Activated gamma-delta T cell treated with Interleukin-2 at 50 U/mL for 16 hours (primary cell): ENCODE measurements at regions not wholly inside any gene's neighbourhood (a gene's known extent, or its start where the extent isn't known, plus 50 kb on each side); places are given as distances from the start of the nearest gene placed in this dataset.
"Not testable (repeated sequence)": the region's sequence is repeated elsewhere in the genome, so short reads cannot be mapped to it uniquely, and the experiment has no call there.

ENCODE experiments used
- DNase-seq: peaks from one replicate; pipeline ENCODE4 v3.0.0-alpha.2; 2020

DNA sequence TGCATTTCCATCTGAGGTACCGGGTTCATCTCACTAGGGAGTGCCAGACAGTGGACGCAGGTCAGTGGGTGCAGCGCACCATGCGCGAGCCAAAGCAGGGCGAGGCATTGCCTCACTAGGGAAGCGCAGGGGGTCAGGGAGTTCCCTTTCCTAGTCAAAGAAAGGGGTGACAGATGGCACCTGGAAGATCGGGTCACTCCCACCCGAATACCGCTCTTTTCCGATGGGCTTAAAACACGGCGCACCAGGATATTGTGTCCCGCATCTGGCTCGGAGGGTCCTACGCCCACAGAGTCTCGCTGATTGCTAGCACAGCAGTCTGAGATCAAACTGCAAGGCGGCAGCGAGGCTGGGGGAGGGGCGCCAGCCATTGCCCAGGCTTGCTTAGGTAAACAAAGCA lies 1157.1 kb downstream of the NAALADL2 start:
- DNase-seq, result not testable (repeated sequence)

GRCh38 chr3:176015228-176015627 lies 1156.1 kb downstream of the NAALADL2 start:
- DNase-seq, result not testable (repeated sequence)

DNA sequence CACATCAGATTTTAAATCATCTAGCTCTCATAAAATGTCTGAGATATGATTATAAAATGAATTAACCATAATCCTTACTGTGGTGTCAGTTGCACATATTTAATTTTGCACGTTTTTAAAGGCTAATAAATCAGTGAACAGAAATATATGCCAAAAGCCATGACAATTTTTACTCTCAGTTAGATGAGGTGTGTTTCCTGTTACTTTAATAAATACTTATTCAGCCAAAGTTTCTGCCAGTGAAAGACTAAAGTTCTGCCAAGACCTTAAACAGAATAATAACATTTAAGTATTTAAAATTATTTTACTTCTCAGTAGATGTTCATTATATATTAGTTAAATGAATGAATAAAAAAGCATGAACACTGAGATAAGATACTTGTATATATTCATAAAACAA lies 1150.1 kb downstream of the NAALADL2 start:
- DNase-seq, result no peak

DNA sequence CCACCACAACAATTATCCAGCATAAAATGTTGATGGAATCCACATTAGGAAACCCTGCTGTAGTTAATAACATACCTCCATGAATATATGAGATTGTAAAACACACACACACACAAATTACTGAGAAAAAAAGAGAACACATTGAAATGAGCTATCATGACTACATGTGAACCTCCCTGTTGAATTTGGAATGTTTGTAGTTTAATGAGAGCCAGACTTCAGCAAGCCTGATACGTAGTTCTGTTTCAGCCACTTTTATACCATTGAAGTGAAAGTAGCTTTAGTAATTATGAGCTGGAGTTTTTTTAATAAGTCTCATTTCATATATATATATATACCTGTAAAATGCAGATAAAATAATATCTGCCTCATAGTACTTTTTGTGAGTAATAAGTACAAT lies 1146.4 kb downstream of the NAALADL2 start:
- no peak for DNase-seq

DNA sequence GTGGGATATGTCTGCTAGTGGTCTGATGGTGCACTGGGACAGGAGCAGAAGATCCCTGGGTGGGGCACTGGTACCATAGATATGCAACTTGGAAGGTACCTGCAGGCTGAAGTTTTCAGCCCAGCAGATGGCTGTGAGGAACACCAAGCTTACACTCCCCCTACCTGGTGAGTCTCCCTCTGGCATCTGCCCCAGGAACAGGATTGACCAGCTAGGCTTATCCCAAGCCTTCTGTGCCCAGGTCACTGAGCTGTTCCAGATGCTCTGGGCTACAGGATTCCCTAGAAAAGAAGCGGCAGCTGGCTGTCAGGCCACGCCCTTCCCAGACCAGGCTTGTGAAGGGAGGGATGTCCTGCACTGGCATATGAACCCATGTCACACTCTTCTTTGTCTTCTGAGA lies 1130.0 kb downstream of the NAALADL2 start:
- no peak for DNase-seq

GRCh38 chr3:175988401-175988800 lies 1129.3 kb downstream of the NAALADL2 start:
- no peak for DNase-seq

DNA sequence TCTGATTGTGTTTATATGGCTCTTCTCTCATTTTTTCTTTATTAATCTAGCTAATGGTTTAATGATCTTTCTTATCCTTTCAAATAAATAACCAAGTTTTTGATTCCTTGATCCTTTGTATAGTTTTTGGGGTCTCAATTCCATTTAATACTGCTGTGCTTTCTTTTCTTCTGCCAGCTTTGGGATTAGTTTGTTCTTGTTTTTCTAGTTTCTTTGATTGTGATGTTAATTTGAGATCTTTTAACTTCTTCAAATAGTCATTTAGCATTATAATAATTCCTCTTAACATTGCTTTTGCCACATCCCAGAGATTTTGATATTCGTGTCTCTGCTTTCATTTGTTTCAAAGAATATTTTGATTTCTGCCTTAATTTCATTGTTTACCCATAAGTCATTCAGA lies 1126.6 kb downstream of the NAALADL2 start:
- no peak for DNase-seq

DNA sequence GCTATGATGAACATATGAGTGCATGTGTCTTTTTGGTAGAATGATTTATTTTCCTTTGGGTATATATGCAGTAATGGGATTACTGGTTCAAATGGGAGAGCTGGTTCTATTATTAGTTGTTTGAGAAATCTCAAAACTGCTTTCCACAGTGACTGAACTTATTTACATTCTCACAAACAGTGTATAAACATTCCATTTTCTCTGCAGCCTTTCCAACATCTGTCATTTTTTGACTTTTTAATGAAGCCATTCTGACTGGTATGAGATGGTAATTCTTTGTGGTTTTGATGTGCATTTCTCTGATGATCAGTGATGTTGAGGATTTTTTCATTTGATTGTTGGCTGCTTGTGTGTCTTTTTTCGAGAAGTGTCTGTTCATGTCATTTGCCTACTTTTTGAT lies 1124.2 kb downstream of the NAALADL2 start:
- DNase-seq, result no peak

DNA sequence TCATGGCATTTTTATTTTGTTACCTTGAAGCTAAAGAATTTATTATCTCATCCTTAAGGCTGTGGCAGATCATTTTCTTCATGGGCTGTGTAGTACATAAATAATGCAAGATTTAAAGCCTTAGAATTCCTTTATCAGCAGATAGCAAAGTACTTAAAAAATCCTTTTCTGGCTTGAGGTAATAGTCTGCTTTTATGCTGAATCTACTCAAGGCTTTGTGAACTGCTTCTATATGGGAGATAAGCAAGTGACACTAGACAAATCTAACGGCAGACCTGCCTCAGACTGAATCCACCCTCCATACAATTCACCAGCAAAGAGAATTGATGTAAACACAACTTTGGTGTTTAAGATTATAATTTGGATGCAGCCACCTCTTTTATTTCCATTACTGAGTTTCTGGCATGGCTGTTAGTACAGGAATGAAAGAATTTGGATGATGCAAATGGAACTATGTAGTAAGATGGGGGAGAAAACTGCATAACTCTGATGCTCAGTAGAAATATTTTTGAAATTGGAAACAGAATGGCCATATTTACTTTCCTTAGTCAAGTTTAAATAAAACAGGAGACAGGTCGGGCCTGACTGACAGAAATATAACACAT lies 1121.5 kb downstream of the NAALADL2 start:
- no peak for DNase-seq

- no peak for DNase-seq
Observed at GRCh38 chr3:175977968-175978752, 1119.0 kb downstream of the NAALADL2 start.

DNA sequence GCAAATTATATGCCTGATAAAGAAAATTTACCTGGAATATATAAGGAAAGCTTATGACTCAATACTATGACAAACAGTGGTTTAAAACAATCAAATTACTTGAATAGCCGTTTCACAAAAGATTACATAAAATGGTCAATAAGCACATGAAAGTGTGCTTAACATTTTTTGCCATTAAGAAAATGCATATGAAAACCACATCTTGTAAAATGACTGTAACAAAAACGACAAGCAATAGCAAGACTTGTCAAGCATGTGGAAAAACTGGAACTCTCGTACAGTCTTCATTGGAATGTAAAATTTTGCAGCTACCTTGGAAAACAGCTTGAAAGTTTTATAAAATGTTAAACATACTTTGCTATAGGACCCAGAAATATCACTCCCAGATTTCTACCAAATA lies 1110.3 kb downstream of the NAALADL2 start:
- no peak for DNase-seq

DNA sequence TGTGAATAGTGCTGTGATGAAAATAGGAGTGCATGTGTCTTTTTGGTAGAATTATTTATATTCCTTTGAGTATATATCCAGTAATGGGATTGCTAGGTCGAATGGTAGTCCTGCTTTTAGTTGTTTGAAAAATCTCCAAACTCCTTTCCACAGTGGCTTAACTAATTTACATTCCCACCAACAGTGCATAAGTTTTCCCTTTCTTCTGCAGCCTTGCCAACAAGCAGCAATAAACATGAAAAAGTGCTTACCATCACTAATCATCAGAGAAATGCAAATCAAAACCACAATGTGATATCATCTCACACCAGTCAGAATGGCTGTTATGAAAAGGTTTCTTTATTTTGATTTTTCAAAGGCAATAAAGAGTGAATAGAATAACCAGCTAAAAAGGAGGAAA lies 1105.9 kb downstream of the NAALADL2 start:
- no peak for DNase-seq

DNA sequence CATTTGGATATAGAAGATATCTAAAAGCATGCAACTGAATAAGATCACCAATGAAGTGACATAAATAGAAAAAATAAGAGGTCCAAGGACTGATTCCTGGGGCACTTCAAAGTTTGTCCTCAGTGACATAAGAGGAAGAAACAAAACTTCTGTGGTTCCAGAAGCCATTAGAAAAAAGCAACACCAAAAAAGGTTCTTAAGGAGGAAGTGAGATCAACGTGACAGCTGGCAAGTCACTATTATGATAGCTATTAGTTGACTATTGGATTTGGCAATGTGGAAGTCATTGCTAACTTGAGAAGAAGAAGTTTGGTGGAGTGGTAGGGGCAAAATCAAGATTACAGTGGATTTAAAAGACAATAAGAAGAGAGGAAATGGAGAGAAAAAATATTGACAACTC lies 1098.3 kb downstream of the NAALADL2 start:
- no peak for DNase-seq

GRCh38 chr3:175956964-175957363 lies 1097.8 kb downstream of the NAALADL2 start:
- DNase-seq, result no peak

DNA sequence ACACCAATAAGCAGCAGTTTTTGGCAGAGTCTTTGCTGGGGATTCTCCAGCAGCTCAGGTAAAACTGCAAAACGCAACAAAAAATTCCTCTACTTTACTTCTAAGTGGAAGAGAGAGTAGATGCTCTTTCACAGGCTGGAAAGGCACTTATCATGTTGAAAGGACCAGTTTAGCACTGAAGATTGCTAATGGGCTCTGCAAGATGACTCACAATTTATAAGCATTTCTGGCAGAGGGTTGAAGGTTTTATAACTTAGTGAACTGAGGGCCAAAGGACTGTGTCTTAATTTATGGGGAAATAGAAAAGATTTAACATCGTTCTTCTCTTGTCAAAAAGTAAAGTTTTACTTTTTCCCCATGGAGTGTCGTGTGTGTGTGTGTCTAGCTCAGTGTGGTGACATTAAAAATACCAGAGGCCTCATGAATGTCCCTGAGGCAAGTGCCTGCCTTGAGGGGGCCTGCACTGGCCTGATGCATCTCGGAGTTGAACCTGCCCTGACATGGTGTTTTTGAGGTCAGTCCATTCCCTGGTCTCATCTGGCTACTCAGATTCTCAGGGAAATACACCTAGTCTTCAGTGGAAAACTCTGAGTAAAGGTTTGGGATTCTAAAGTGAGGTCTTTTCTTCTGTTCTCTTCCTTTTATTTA lies 1092.0 kb downstream of the NAALADL2 start:
- no peak for DNase-seq

DNA sequence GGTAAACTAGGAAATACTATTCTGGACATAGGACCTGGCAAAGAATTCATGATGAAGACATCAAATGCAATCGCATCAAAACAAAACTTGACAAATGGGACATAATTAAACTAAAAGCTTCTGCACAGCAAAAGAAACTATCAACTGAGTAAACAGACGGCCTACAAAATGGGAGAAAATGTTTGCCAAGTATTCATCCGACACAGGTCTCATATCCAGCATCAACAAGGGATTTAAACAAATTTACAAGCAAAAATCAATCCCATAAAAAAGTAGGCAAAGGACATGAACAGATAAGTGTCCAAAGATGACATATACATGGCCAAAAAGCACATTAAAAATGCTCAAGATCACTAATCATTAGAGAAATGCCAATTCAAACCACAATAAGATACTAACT lies 1088.9 kb downstream of the NAALADL2 start:
- no peak for DNase-seq

DNA sequence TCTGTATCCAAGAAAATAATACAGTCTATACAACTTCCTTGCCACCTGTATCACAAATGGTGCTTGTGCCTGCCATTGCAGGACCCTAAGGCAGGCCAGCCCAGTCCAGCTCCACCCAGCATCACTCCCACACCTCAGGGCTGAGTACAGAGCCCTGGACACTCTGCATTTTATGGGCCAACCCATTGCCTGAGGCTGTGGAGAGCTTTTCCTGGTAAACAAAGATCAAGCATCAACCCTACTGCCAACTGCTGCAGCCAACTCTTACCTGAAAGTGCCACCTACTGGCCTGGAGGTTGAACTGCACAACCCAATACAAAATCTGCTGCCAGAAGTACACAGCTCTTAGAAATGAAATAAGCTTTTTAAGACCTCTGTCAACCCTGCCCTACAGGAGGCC lies 1082.2 kb downstream of the NAALADL2 start:
- no peak for DNase-seq

DNA sequence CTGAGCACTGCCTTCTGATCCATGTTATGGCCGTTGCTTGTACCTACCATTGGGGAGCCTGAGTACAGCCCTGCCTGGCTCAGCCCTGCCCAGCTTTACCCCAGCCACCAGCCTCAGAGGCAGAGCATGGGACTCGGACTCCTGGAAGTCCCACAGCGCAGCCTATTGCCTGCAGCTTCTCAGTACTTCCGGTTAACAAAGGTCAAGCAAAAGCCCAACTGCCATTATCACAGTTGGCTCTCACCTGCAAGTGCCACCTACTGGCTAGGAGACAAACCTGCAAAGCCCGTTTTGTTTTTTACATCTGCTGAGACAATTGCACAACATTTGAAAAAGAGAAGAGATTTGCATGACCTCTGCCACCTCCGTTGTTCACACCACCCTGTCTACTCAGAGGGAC lies 1081.7 kb downstream of the NAALADL2 start:
- no peak for DNase-seq

GRCh38 chr3:175940243-175940642 lies 1081.1 kb downstream of the NAALADL2 start:
- no peak for DNase-seq

DNA sequence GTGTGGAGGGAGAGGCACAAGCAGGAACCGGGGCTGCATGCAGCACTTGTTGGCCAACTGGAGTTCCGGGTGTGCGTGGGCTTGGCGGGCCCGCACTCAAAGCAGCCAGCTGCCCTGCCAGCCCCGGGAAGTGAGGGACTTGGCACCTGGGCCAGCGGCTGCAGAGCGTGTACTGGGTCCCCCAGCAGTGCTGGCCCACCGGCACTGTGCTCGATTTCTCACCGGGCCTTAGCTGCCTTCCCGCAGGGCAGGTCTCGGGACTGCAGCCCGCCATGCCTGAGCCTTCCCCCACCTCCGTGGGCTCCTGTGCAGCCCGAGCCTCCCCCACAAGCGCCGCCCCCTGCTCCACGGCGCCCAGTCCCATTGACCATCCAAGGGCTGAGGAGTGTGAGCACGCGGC lies 1078.2 kb downstream of the NAALADL2 start:
- not testable (repeated sequence) for DNase-seq

DNA sequence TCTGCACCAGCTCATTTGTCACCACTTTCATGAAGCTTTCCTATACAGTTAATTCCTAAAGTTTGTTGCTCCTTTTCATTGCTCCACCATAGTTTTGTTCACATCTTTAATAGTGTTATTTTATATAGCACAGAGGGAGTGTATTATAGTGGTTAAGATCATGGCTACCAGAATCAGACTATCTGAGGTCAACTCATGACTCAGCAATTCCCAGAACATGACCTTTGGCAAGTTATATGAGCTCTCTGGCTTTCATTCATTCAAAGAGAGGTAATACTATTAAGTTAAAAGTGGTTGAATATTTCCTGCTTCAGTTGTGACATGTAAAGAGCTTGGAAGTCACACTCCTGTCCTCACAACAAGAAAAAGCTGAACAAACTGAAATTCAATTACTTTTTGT lies 1073.5 kb downstream of the NAALADL2 start:
- DNase-seq, result no peak

DNA sequence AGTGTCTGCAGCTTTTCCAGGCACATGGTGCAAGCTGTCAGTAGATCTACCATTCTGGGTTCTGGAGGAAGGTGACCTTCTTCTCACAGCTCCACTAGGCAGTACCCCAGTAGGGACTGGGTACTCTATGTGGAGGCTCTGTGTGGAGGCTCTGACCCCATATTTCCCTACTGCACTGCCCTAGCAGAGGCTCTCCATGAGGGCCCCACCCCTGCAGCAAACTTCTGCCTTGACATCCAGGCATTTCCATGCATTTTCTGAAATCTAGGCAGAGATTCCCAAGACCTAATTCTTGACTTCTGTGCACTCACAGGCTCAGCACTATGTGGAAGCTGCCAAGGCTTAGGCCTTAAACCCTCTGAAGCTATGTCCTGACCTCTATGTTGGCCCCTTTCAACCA lies 1060.0 kb downstream of the NAALADL2 start:
- no peak for DNase-seq

DNA sequence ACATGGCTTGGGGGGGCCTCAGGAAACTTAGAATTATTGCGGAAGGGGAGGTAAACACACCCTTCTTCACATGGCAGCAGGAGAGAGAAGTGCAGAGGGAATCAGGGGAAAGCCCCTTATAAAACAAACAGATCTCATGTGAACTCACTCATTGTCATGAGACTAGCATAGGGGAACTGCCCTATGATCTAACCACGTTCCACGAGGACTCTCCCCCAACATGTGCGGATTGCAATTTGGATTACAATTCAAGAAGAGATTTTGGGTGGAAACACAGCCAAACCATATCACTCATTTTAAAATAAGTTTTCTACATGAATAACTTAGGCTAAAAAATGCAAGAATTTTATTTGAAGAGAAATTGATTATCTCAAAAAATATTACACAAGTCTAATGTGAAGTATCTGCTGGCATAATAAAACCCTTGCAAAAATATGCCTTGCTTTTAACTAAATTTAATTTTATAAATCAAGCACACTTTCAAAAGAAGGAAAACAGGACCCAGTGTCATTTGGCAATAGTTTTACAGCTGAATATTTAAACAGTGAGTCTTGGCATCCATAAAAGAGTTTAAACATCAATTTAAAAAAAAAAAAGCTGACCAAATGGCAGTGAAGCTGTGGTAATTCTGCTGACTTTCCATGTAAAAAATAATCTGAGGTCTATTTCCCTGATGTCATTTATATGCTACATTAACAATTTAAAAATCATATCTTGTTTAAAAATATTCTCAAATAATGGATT lies 1057.2 kb downstream of the NAALADL2 start:
- no peak for DNase-seq

DNA sequence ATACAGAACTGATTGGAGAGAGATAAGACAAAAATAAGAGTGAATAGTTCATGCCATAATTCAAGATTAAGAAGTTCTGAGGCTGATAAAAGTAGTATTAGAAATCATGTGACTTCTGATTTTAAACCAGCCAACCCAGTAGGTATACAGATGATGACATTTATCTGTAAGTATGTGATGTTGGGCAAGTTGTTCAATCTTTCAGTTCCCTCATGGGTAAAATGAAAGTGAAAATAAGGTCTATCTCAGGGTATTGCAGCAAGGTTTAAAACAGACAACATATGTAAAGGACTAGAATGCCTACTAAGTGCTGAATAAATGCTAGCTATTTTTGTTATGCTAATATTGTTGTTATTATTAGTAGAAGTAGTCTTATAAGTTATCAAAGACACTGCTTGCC lies 1055.7 kb downstream of the NAALADL2 start:
- no peak for DNase-seq
